ENCODE measurements at regions not wholly inside any gene's neighbourhood (a gene's known extent, or its start where the extent isn't known, plus 50 kb on each side); places are given as distances from the start of the nearest gene placed in this dataset.

DNA sequence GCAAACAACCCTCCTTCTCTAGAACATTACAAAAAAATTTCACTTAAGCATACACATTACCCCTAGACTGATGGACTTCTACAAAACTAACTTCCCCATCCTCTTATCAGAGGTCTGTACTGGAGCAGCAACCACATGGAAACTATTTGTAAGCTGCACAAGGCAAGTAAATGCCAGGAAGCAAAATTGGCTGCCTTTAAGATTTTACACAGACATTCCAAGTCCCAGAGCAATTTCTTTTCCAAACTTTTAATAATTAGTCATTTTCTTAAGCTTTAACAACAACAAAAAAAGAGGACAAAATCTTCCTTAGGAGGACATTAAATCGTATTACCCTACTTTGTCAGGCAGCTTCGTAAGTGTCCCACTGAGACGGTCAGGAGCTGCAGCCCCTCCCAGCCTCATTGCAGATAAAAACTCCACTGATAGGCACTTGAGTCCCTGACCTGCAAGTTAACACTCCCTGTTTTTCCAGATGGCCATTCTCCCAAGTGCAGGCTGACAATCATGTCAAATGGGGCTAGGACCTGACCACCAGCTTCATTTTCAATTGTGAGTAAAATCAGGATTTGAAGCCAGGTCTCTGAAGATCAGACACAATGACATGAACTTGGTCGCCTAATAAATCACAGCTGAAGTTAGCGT lies 680.1 kb downstream of the DIAPH3 start:
- Mint-ChIP-seq H3K36me3 (ENCODE audit: low read depth) (no peaks in the 10 kb centered on the region), H3K27me3 (peaks cover 10% of the 10 kb centered on the region), H3K9me3 (no peaks in the 10 kb centered on the region), H3K4me1 (ENCODE audit: low read depth) (no peaks in the 10 kb centered on the region), H3K4me3 (no peak overlapping the region), H3K27ac (no peak overlapping the region)
- Histone ChIP-seq H3K27ac (ENCODE audit: low read depth in 1 of 2, low read length in 2 of 2) (no peak overlapping the region), H3K4me3 (ENCODE audit: low read length) (no peak overlapping the region), H3K27me3 (ENCODE audit: control insufficient read depth in 1 of 2, insufficient read depth in 2 of 2, low read length in 2 of 2) (no peaks in the 10 kb centered on the region), H3K4me1 (ENCODE audit: insufficient read depth, low read length) (no peaks in the 10 kb centered on the region), H3K36me3 (ENCODE audit: insufficient read depth, low read length) (no peaks in the 10 kb centered on the region), H3K9me3 (ENCODE audit: control insufficient read depth in 1 of 2, insufficient read depth in 1 of 2, low read length in 2 of 2) (no peaks in the 10 kb centered on the region)
- ATAC-seq (ENCODE audit: poor library complexity) = no peak
- DNase-seq = no peak
- ChIA-PET CTCF (interaction anchor here (1.5 kb wide), 1 partner anchor 23 kb away, joined by 3 read pairs; no protein-coding TSS in a partner anchor), POLR2A (no interaction called here)
- intact Hi-C loops (cut with DNase I, micrococcal nuclease) = no loop called here
- TF ChIP-seq, protein P1, sequence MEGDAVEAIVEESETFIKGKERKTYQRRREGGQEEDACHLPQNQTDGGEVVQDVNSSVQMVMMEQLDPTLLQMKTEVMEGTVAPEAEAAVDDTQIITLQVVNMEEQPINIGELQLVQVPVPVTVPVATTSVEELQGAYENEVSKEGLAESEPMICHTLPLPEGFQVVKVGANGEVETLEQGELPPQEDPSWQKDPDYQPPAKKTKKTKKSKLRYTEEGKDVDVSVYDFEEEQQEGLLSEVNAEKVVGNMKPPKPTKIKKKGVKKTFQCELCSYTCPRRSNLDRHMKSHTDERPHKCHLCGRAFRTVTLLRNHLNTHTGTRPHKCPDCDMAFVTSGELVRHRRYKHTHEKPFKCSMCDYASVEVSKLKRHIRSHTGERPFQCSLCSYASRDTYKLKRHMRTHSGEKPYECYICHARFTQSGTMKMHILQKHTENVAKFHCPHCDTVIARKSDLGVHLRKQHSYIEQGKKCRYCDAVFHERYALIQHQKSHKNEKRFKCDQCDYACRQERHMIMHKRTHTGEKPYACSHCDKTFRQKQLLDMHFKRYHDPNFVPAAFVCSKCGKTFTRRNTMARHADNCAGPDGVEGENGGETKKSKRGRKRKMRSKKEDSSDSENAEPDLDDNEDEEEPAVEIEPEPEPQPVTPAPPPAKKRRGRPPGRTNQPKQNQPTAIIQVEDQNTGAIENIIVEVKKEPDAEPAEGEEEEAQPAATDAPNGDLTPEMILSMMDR (IDR thresholded peaks at IDR 0.05) = no peak

DNA sequence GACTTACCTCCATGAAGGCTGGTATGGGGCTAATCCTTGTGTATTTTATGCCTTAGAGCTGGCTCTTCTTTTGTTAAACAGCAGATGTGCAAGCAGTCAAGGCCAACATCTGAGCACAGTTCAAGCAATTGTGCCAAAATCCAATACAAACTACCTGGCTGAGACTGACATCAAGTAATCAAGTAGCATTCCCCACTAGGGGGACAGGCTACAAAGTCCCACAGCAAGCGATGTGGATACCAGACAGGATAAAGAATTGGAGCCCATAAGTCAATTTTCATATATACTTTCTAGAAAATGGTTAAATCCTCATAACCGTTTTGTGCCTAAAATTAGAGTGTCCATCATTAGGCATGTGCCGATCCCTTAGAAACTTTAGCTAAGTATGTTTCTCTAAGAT lies 675.8 kb downstream of the DIAPH3 start:
- Histone ChIP-seq H3K36me3 (ENCODE audit: insufficient read depth, low read length) (no peaks in the 10 kb centered on the region), H3K4me1 (ENCODE audit: insufficient read depth, low read length) (no peaks in the 10 kb centered on the region), H3K27me3 (ENCODE audit: control insufficient read depth in 1 of 2, insufficient read depth in 2 of 2, low read length in 2 of 2) (no peaks in the 10 kb centered on the region), H3K27ac (ENCODE audit: low read depth in 1 of 2, low read length in 2 of 2) (no peak overlapping the region), H3K9me3 (ENCODE audit: control insufficient read depth in 1 of 2, insufficient read depth in 1 of 2, low read length in 2 of 2) (no peaks in the 10 kb centered on the region), H3K4me3 (ENCODE audit: low read length) (no peak overlapping the region)
- no peaks in the 10 kb centered on the region for H3K4me1 Mint-ChIP-seq (ENCODE audit: low read depth)
- no peak for ATAC-seq (ENCODE audit: poor library complexity)
- no peaks in the 10 kb centered on the region for H3K36me3 Mint-ChIP-seq (ENCODE audit: low read depth)
- ChIA-PET POLR2A (no interaction called here), CTCF (no interaction called here)
- H3K27ac Mint-ChIP-seq = no peak overlapping the region
- H3K4me3 Mint-ChIP-seq = no peak overlapping the region
- H3K27me3 Mint-ChIP-seq = peaks cover 13% of the 10 kb centered on the region
- H3K9me3 Mint-ChIP-seq = no peaks in the 10 kb centered on the region
- DNase-seq = no peak
- TF ChIP-seq, protein P1 (IDR thresholded peaks at IDR 0.05) = no peak
- intact Hi-C loops (cut with DNase I, micrococcal nuclease) = no loop called here

DNA sequence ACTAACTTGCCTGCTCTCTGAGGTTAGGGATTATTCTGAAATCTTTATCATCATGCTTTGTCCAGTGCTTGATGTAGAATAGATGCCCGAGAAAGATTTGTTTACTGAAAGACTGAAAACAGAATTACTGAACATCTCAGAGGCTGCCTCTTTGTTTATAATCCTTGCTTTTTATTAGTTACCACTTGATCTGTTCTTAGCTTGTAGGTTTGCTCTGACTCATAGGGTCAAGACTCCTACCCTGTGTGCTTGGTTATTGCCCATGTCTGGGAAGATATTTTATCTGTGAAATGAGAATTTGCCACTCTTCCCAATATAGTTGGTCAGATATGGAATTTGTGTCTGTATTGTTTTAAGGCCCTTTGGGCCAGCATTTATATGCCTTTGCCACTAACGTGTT lies 675.3 kb downstream of the DIAPH3 start:
- H3K4me3 Mint-ChIP-seq = no peak overlapping the region
- H3K36me3 ChIP-seq (ENCODE audit: insufficient read depth, low read length) = no peaks in the 10 kb centered on the region
- no peaks in the 10 kb centered on the region for H3K4me1 ChIP-seq (ENCODE audit: insufficient read depth, low read length)
- H3K4me3 ChIP-seq (ENCODE audit: low read length) = no peak overlapping the region
- no peaks in the 10 kb centered on the region for H3K9me3 ChIP-seq (ENCODE audit: control insufficient read depth in 1 of 2, insufficient read depth in 1 of 2, low read length in 2 of 2)
- H3K27ac ChIP-seq (ENCODE audit: low read depth in 1 of 2, low read length in 2 of 2) = no peak overlapping the region
- H3K9me3 Mint-ChIP-seq = no peaks in the 10 kb centered on the region
- intact Hi-C loops (cut with DNase I, micrococcal nuclease) = no loop called here
- TF ChIP-seq, protein P1 (IDR thresholded peaks at IDR 0.05) = no peak
- H3K27ac Mint-ChIP-seq = no peak overlapping the region
- H3K27me3 ChIP-seq (ENCODE audit: control insufficient read depth in 1 of 2, insufficient read depth in 2 of 2, low read length in 2 of 2) = no peaks in the 10 kb centered on the region
- no peak for ATAC-seq (ENCODE audit: poor library complexity)
- ChIA-PET POLR2A (interaction anchor here (0.8 kb wide), 1 partner anchor 17 kb away, joined by 4 read pairs; no protein-coding TSS in a partner anchor), CTCF (no interaction called here)
- peaks cover 13% of the 10 kb centered on the region for H3K27me3 Mint-ChIP-seq
- H3K4me1 Mint-ChIP-seq (ENCODE audit: low read depth) = no peaks in the 10 kb centered on the region
- H3K36me3 Mint-ChIP-seq (ENCODE audit: low read depth) = no peaks in the 10 kb centered on the region
- DNase-seq = no peak

All from CD4-positive, alpha-beta T cell (primary cell).